ENCODE measurements at regions not wholly inside any gene's neighbourhood (a gene's known extent, or its start where the extent isn't known, plus 50 kb on each side); places are given as distances from the start of the nearest gene placed in this dataset.
A peak's percentile ranks its signal among the peaks of the same experiment; 100 is the strongest.

- 65 to 74% methylated on average over 5 of the region's 5 CpGs for WGBS, 2 donors
- no peak for ATAC-seq
These were observed 379.0 kb upstream of the CRIM1 start for GRCh38 chr2:35976611-35977010.

GRCh38 chr2:35973737-35974132, 381.8 kb upstream of the CRIM1 start:
- H3K36me3 ChIP-seq (replicated peaks in 1 of 2; ENCODE audit: insufficient read depth in 1 of 2, low read depth in 2 of 2): no peaks in the 10 kb centered on the region
- intact Hi-C loops (cut with DNase I): no loop called here
- no peaks in the 10 kb centered on the region for H3K9me3 ChIP-seq
- no peak overlapping the region for H3K4me3 ChIP-seq
- no peaks in the 10 kb centered on the region for H3K27me3 ChIP-seq
- no peaks in the 10 kb centered on the region for H3K4me1 ChIP-seq
- 8 to 14% methylated on average over 4 of the region's 4 CpGs for WGBS, 2 donors
- H3K27ac ChIP-seq: peak overlapping the region in 1 of 4 donors; percentile 59
- DNase-seq: peak; percentile 45 to 75 (median 64)
- TF ChIP-seq CTCF (IDR thresholded peaks at IDR 0.05): no peak
- no peak for TF ChIP-seq POLR2A (IDR thresholded peaks at IDR 0.05)
- peak; percentile 74 for ATAC-seq

More at GRCh38 chr2:35976611-35977010, 379.0 kb upstream of the CRIM1 start:
- Histone ChIP-seq H3K4me3 (no peak overlapping the region), H3K4me1 (no peaks in the 10 kb centered on the region), H3K36me3 (replicated peaks in 1 of 2; ENCODE audit: insufficient read depth in 1 of 2, low read depth in 2 of 2) (no peaks in the 10 kb centered on the region), H3K27me3 (no peaks in the 10 kb centered on the region), H3K9me3 (no peaks in the 10 kb centered on the region), H3K27ac (no peak overlapping the region)
- DNase-seq: no peak
- intact Hi-C loops (cut with DNase I): no loop called here
- TF ChIP-seq CTCF (IDR thresholded peaks at IDR 0.05) (no peak), POLR2A (IDR thresholded peaks at IDR 0.05) (no peak)

GRCh38 chr2:35973132-35973736, 382.3 kb upstream of the CRIM1 start:
- Histone ChIP-seq H3K4me1 (no peaks in the 10 kb centered on the region), H3K4me3 (no peak overlapping the region), H3K27ac (peak overlapping the region in 1 of 4 donors; percentile 59), H3K36me3 (replicated peaks in 1 of 2; ENCODE audit: insufficient read depth in 1 of 2, low read depth in 2 of 2) (no peaks in the 10 kb centered on the region), H3K27me3 (no peaks in the 10 kb centered on the region), H3K9me3 (no peaks in the 10 kb centered on the region)
- ATAC-seq (peak; percentile 53), DNase-seq (peak in 2 of 4 donors; percentile 10 to 19)
- intact Hi-C loops (cut with DNase I): no loop called here
- WGBS, 2 donors: 16 to 22% methylated on average over 1 of the region's 1 CpG
- TF ChIP-seq POLR2A (IDR thresholded peaks at IDR 0.05) (no peak), CTCF (IDR thresholded peaks at IDR 0.05) (peak in 5 of 7 experiments; percentile 22 to 43 (median 40))

GRCh38 chr2:35963824-35964223, 391.8 kb upstream of the CRIM1 start:
- no peaks in the 10 kb centered on the region for H3K4me1 ChIP-seq
- H3K9me3 ChIP-seq: no peaks in the 10 kb centered on the region
- 41 to 56% methylated on average over 3 of the region's 3 CpGs for WGBS, 2 donors
- H3K27me3 ChIP-seq: no peaks in the 10 kb centered on the region
- DNase-seq (no peak), ATAC-seq (no peak)
- no peaks in the 10 kb centered on the region for H3K36me3 ChIP-seq (replicated peaks in 1 of 2; ENCODE audit: insufficient read depth in 1 of 2, low read depth in 2 of 2)
- intact Hi-C loops (cut with DNase I): no loop called here
- H3K27ac ChIP-seq: no peak overlapping the region
- no peak for TF ChIP-seq CTCF (IDR thresholded peaks at IDR 0.05)
- TF ChIP-seq POLR2A (IDR thresholded peaks at IDR 0.05): no peak
- no peak overlapping the region for H3K4me3 ChIP-seq

- no peaks in the 10 kb centered on the region for H3K27me3 ChIP-seq
- no peak overlapping the region for H3K27ac ChIP-seq
- DNase-seq (no peak), ATAC-seq (no peak)
- intact Hi-C loops (cut with DNase I): no loop called here
- no peaks in the 10 kb centered on the region for H3K4me1 ChIP-seq
- H3K9me3 ChIP-seq: no peaks in the 10 kb centered on the region
- no peaks in the 10 kb centered on the region for H3K36me3 ChIP-seq (replicated peaks in 1 of 2; ENCODE audit: insufficient read depth in 1 of 2, low read depth in 2 of 2)
- TF ChIP-seq POLR2A (IDR thresholded peaks at IDR 0.05) (no peak), CTCF (IDR thresholded peaks at IDR 0.05) (no peak)
- 48 to 54% methylated on average over 2 of the region's 2 CpGs for WGBS, 2 donors
- no peak overlapping the region for H3K4me3 ChIP-seq
These were observed 392.2 kb upstream of the CRIM1 start for GRCh38 chr2:35963357-35963756.
